KBM-7 (cell line): ENCODE measurements at regions not wholly inside any gene's neighbourhood (a gene's known extent, or its start where the extent isn't known, plus 50 kb on each side); places are given as distances from the start of the nearest gene placed in this dataset.

Source experiments
- DNase-seq: peaks from one replicate; pipeline ENCODE4 v3.0.0-alpha.2; 2015
- in situ Hi-C: fragments of 300-500 bp; cut with MboI; formaldehyde crosslinking; loops from 2 replicates; pipeline ENCODE4 v1.14.3; 2020; ENCODE audit warnings: low sequenced_read_pairs, low pct_unique_long_range_greater_than_20kb, mixed read lengths

GRCh38 chr10:21336476-21337170 lies 188.9 kb downstream of the SKIDA1 start:
- DNase-seq, result no peak
- in situ Hi-C loops, result no loop called here

- DNase-seq, result no peak
- in situ Hi-C loops, result no loop called here
These were observed 190.4 kb downstream of the SKIDA1 start for GRCh38 chr10:21334891-21335696.

- no peak for DNase-seq
- in situ Hi-C loops, result no loop called here
These were observed 194.9 kb downstream of the SKIDA1 start for GRCh38 chr10:21330628-21331020.

- DNase-seq, result peak; percentile 22
- in situ Hi-C loops, result no loop called here
These were observed 195.4 kb downstream of the SKIDA1 start for GRCh38 chr10:21329995-21330627.

GRCh38 chr10:21327289-21327993 lies 198.0 kb downstream of the SKIDA1 start:
- in situ Hi-C loops, result no loop called here
- DNase-seq, result no peak

GRCh38 chr10:21326594-21327288 lies 198.7 kb downstream of the SKIDA1 start:
- DNase-seq, result peak; percentile 44
- in situ Hi-C loops, result no loop called here

GRCh38 chr10:21318540-21319167 lies 206.8 kb downstream of the SKIDA1 start:
- peak; percentile 27 for DNase-seq
- in situ Hi-C loops, result no loop called here

- in situ Hi-C loops, result no loop called here
- DNase-seq, result no peak
These were observed 207.6 kb downstream of the SKIDA1 start for GRCh38 chr10:21317902-21318301.

- in situ Hi-C loops, result no loop called here
- DNase-seq, result no peak
These were observed 209.7 kb downstream of the SKIDA1 start for GRCh38 chr10:21315645-21316220.

- in situ Hi-C loops, result no loop called here
- DNase-seq, result no peak
These were observed 210.4 kb downstream of the SKIDA1 start for GRCh38 chr10:21314906-21315644.

- DNase-seq, result no peak
- in situ Hi-C loops, result no loop called here
These were observed 211.3 kb downstream of the SKIDA1 start for GRCh38 chr10:21314111-21314626.

GRCh38 chr10:21313691-21314090 lies 211.8 kb downstream of the SKIDA1 start:
- in situ Hi-C loops, result no loop called here
- no peak for DNase-seq

GRCh38 chr10:21311426-21311825 lies 214.1 kb downstream of the SKIDA1 start:
- in situ Hi-C loops, result no loop called here

GRCh38 chr10:21309427-21309826 lies 216.1 kb downstream of the SKIDA1 start:
- in situ Hi-C loops, result no loop called here
- DNase-seq, result no peak

More at GRCh38 chr10:21311426-21311825, 214.1 kb downstream of the SKIDA1 start:
- DNase-seq, result no peak

GRCh38 chr10:21308946-21309345 lies 216.5 kb downstream of the SKIDA1 start:
- DNase-seq, result no peak
- in situ Hi-C loops, result no loop called here

- in situ Hi-C loops, result no loop called here
These were observed 217.5 kb downstream of the SKIDA1 start for GRCh38 chr10:21308018-21308417.

GRCh38 chr10:21304608-21305007 lies 220.9 kb downstream of the SKIDA1 start:
- DNase-seq, result no peak
- in situ Hi-C loops, result no loop called here

More at GRCh38 chr10:21308018-21308417, 217.5 kb downstream of the SKIDA1 start:
- DNase-seq, result no peak
